Stimulated activated CD4-positive, alpha-beta T cell treated with anti-CD3 and anti-CD28 coated beads, Interleukin-4, amount 100 ng/mL, for 4 hours (primary cell): ENCODE measurements at regions not wholly inside any gene's neighbourhood (a gene's known extent, or its start where the extent isn't known, plus 50 kb on each side); places are given as distances from the start of the nearest gene placed in this dataset.
"Not testable (repeated sequence)": the region's sequence is repeated elsewhere in the genome, so short reads cannot be mapped to it uniquely, and the experiment has no call there.

Experiments
- DNase-seq, 2 experiments: peaks; one replicate each; pipeline ENCODE4 v3.0.0-alpha.2; 2020

DNA sequence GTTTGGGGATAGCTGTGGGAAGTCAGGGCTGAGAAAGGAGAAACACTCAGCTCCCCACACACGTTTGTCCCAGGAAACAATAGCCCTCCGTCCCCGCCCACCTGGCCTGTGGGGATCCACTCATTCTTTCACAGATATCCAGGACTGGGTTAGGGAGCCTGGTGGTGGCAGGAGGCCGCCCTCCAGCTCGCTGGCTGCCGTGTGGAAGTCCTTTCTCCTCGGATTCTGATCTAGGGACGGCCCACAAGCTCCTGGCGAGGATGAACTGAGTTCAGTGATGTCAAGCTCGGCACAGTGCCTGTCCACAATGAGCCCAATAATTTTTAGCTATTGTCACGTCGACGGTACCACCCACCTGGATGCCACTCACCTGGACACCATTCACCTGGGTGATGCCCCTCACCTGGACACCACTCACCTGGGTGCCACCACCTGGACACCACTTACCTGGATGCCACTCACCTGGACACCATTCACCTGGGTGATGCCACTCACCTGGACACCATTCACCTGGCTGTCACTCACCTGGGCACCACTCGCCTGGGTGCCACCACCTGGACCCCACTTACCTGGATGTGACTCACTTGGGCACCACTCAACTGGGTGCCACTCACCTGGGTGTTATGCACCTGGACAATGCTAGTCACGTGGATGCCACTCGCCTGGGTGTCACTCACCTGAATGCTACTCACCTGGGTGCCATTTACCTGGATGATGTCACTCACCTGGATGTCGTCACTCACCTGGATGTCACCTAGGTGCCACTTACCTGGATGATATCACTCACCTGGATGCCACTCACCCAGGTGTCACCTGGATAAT is 172.5 kb upstream of the FOXF1 start:
- no peak for DNase-seq

DNA sequence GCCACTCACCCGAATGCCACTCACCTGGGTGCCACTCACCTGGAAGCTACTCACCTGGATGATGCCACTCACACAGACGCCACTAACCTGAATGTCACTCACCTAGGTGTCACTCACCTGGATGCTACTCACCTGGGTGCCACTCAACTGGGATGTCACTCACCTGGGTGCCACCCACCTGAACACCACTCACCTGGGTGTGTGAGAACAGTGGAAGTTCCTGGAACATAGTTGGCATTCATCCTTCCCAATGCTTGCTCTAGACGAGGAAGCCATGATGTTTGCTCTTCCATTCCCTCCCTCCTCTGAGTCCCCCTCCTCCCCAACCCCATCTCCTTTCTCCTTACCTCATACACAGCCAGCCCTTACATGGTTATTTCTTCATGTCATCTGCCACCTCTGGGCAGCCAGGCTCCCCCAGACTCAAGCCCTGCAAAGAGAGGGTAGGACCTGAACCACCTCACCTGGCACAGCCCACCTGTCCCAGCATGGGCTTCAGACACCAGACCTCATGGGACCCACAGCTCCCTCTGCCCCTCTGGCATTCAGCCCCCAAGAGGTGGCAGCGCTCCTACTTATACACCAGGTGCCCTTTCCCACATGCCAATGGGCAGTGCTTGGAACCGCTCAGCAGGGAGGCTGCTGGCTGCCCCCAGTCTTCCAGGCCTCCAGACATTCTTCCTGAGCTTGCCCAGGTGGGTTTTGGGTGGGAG is 171.8 kb upstream of the FOXF1 start:
- no peak for DNase-seq

DNA sequence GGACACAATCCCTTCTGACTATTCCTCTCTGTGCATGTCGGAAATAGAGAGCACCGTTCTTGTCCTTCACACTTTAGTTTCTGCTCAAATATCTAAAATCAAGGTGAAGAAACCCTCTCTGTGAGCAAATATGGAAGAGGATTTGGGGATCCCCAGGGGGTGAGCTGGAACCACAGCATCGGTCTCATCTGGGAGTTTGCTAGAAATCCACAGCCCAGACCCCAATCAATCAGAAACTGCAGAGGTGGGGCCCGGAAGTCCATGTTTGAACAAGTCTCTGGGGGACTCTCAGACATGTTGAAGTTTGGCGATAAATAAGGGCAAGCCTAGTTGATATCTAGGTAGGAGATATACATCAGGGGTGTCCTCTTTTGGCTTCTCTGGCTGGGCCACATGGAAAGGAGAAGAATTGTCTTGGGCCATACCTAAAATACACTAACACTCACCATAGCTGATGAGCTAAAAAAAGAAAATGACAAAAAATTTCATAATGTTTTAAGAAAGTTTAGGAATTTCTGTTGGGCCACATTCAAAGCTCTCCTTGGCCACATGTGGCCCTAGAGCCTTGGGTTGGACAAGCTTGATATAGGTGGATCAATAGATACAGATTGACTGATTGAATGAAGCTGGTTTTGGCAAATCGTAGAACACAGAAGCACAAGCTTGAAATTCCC is 168.0 kb upstream of the FOXF1 start:
- no peak for DNase-seq

DNA sequence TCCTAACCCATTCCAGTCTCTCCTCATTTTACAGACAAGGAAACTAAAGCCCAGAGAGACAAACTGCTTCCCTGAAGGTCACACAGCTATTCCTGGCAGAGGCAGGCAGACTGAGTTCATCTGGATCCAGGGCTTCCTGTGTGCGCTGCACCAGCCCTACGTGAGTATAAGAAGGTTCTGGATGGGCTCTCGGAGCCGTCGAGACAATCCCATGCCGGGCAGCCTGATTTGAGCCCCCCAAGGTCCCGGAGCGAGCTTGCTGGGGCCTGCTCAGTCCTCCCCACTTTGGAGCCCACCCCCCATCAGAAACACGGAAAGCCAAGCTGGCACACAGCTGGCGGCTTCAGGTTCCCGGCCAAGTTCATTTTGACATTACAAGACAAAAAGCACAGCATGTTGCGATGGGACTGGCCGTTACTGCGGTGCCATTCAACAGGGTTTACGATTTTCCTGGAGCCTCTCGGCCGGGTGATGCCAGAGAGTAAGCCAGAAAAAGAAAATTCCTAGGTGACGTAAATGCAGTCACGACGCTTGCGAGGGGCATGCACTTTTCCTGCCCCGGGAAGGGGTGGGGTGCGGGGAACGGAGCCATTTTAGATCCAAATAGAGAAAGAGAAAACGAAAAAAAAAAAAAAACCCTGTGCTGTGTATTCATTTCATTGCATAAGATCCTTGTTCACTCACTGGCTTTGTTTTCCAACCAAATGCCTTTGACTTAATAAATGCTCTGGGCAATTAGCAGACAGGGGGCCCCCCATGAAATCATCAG is 167.1 kb upstream of the FOXF1 start:
- DNase-seq: no peak

DNA sequence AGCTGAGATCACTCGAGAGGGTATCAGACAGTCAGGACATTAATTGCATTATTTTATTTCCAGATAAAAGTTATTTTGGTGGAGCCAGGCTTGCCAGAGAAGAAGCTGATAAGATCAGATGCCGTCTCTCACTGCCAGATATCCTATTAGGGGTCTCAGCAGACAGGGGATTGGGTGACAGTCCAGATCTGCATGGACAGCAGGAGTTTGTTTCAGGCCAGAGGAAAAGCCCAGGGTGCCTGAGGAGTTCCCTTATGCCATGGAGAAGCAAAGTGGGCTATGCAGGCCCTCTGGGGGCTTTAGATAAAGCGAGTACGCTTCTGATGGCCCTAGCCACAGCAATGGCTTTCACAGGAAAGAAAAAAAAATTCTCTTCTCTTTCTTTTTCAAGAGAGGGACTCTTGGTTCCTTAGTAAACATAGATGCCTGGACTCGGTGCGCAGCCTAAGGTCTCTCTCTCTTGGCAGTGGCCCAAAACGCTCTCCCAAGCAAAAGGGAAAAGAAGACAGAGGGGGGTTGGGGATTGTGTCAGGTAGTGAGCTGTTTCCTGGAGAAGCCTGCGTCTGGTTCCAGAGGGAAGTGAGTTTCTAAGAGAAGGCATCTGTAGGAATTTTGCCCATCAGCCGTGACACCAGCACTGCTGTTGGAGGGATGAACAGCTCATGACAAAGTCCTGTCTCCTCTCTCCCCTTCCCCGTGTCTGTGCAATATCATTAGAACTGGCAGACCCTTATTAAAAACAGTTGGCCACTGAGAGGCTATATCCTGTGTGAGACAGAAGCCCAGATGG is 166.3 kb upstream of the FOXF1 start:
- DNase-seq: no peak

DNA sequence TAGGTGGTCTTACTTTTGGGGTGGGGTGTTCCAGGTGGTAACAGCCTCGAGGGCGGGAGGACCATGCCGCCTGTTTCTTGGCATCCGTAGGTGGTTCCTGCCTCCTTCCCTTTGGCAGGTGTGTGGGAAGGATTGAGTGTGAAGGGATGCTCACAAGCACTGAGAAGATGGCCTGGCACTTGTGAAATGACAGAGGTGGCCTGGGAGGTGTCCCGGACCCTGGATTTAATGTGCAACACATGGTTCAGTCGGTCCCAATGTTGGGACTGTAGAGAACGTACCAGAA is 165.8 kb upstream of the FOXF1 start:
- no peak for DNase-seq

DNA sequence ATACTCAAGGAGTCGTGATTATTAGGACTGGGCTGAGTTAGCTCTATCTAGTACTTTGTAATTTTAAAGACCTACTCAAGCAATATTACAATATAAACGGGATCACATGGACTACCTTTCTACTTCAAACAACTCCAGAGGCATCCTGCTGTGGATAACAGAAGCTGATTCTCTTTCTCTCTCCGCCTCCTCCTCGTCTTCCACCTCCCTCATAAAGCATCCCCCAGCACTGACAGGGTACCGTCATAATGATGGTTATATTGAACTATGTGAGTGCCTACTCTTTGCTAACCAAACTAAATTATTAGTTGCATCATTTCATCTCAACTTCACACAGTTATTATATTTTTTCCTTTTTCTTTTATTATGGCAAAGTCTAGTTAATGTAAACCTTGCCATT is 165.4 kb upstream of the FOXF1 start:
- no peak for DNase-seq

DNA sequence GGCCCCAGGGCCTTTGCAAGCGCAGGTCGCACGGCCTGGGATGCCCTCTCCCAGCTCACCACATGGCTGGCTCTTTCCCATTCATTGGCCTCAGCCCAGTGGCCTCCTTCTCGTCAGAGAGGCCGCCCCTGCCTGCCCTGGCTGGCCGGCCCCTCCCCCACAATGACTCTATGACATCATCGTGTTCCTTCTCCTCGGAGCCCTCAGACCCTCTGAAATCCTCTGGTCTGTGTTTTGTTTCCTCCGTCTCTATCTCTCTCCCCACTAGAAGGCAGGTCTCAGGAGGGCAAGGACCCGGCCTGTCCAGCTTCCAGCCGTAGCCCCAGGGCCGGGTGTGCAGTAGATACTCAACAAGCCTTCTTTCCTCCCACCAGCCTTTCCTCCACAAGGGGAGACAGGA is 164.8 kb upstream of the FOXF1 start:
- DNase-seq: no peak

- DNase-seq: no peak
These were observed 164.3 kb upstream of the FOXF1 start for GRCh38 chr16:86346034-86346433.

DNA sequence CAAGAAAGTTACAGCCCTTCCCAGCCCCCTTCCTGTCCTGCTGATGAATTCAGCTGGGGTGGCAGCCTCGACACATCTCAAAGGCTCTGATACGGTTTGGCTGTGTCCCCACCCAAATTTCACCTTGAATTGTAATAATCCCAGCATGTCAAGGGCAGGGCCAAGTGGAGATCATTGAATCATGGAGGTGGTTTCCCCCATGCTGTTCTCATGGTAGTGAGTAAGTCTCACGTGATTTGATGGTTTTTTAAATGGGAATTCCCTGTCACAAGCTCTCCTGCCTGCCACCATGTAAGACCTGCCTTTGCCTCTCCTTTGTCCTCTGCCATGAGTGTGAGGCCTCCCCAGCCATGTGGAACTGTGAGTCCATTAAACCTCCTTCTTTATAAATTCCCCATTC is 163.2 kb upstream of the FOXF1 start:
- DNase-seq: no peak

GRCh38 chr16:86347916-86348555 is 162.3 kb upstream of the FOXF1 start:
- no peak for DNase-seq

DNA sequence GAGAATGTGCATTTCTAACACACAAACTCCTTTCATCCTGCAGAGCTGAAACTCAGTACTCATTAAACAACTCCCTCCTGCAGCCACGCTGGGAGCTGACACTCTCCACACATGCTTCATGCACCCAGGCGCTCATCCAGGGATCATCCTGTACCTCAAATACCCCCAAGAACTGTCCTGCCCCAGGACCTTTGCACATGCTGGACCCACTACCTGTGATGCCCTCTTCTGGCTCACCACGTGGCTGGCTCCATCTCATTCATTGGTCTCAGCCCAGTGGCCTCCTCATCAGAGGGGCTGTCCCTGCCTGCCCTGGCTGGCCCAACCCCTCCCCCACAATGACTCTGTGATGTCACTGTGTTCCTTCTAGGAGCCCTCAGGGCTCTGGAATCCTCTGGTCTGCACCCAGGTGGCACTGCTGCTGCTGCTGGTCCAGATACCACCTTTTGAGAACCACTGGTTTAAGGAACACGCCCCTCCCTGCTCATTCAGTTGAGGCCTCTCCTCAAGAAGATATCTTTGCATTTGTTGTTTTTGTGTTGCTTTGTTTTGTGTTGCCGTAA is 160.9 kb upstream of the FOXF1 start:
- DNase-seq: no peak

GRCh38 chr16:86350289-86350688 is 160.0 kb upstream of the FOXF1 start:
- no peak for DNase-seq

- no peak for DNase-seq
These were observed 159.1 kb upstream of the FOXF1 start for GRCh38 chr16:86351041-86351784.

DNA sequence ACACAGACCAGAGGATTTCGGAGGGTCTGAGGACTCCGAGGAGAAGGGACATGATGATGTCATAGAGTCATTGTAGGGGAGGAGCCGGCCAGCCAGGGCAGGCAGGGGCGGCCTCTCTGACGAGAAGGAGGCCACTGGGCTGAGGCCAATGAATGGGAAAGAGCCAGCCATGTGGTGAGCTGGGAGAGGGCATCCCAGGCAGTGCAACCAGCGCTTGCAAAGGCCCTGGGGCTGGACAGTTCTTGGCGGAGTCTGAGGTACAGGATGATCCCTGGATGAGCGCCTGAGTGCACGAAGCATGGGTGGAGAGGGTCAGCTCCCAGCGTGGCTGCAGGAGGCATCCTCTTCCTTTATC is 158.6 kb upstream of the FOXF1 start:
- DNase-seq: not testable (repeated sequence)

GRCh38 chr16:86353148-86353547 is 157.2 kb upstream of the FOXF1 start:
- no peak for DNase-seq

DNA sequence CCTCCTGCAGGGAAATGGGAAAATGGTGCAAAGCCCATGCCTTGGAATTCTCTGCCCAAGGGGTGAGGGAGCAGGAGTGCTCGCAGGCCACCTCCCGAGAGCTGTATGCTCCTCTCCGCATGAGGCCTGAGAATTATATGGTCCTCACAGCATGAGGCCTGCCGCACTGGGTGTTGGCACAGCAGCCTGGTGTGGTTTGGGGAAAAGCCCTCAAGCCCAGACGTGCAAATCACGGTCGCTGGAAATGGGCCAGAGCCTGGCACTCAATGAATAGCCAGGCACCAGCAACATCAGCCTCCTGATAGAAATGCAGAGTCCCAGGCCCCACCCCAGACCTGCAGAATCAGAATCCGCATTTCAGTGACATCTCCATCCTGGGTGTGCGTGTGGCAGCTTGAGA is 156.4 kb upstream of the FOXF1 start:
- DNase-seq: no peak

GRCh38 chr16:86354641-86355513 is 155.4 kb upstream of the FOXF1 start:
- DNase-seq: no peak

DNA sequence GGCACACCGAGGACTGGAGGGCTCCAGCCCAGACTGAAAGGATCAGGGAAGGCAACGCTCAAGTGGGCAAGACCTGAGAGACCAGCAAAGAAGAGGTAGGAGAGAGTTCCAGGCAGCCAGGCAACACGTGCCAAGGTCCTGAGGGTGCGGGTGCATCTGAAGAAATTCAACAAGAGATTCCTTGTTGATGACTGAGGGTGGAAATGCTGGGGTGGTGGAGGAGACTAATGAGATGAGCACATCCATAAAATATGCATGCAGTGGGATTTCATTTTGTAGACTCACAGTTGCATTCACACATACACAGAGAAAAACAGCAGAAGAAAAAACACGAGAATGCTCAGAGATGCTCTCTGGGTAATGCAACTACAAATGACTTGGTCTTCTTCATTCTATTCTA is 154.8 kb upstream of the FOXF1 start:
- DNase-seq: no peak

DNA sequence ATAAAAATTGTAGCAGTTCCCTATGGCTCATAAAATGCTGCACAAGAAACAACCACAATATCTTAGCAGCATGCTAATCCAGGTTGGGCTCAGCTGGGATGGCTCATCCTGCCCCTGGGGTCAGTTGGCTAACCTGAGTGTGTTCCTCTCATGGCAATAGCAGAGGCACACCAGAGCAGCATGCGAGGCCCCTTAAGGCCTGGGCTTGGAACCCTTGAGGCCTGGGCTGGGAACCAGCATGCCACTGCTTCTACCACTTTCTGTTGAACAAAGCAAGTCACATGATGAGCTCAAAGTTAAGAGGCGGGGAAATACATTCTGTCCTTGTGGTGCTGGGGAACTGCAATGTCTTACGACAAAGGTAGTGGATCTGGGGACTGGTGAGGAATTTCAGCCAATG is 154.4 kb upstream of the FOXF1 start:
- DNase-seq: no peak
